Astrocyte (in vitro differentiated cells and primary cell): ENCODE measurements at regions not wholly inside any gene's neighbourhood (a gene's known extent, or its start where the extent isn't known, plus 50 kb on each side); places are given as distances from the start of the nearest gene placed in this dataset.

Experiments used
- DNase-seq: peaks from one replicate; pipeline ENCODE4 v3.0.0-alpha.2; 2010; ENCODE audit warnings: low read depth
- FAIRE-seq: peaks from 2 replicates; lab custom pipeline; 2011; peaks lifted over from hg19 to GRCh38; lab: Jason Lieb, UNC
- H2AFZ ChIP-seq: 2 replicates; pipeline ENCODE4 v1.6.0; 2012; ENCODE audit warnings: low read depth, low read length, inconsistent platforms
- H3K27ac ChIP-seq: 2 replicates; pipeline ENCODE4 v1.5.1; 2011; ENCODE audit warnings: low read depth, low read length, inconsistent platforms
- H3K27me3 ChIP-seq: 2 replicates; pipeline ENCODE4 v1.6.0; 2011; ENCODE audit warnings: low read length, inconsistent platforms; ENCODE audit not compliant: insufficient read depth
- H3K36me3 ChIP-seq: 2 replicates; pipeline ENCODE4 v1.5.1; 2011; ENCODE audit warnings: low read length, inconsistent platforms; ENCODE audit not compliant: insufficient read depth
- H3K4me1 ChIP-seq: 2 replicates; pipeline ENCODE4 v1.5.1; 2011; ENCODE audit warnings: low read length, inconsistent platforms; ENCODE audit not compliant: insufficient read depth
- H3K4me2 ChIP-seq: 2 replicates; pipeline ENCODE4 v1.6.0; 2012; ENCODE audit warnings: low read length, inconsistent platforms
- H3K4me3 ChIP-seq: 2 replicates; pipeline ENCODE4 v1.5.1; 2011; ENCODE audit warnings: low read depth, mild to moderate bottlenecking, low read length, inconsistent platforms; ENCODE audit not compliant: insufficient read depth
- H3K79me2 ChIP-seq: 2 replicates; pipeline ENCODE4 v1.6.0; 2012; ENCODE audit warnings: mild to moderate bottlenecking, low read length, inconsistent platforms; ENCODE audit not compliant: insufficient read depth
- H3K9ac ChIP-seq: 2 replicates; pipeline ENCODE4 v1.6.0; 2012; ENCODE audit warnings: mild to moderate bottlenecking, low read length, inconsistent platforms
- H3K9me3 ChIP-seq: 2 replicates; pipeline ENCODE4 v1.5.1; 2012; ENCODE audit warnings: low read depth, mild to moderate bottlenecking, low read length, inconsistent platforms; ENCODE audit not compliant: insufficient read depth
- H4K20me1 ChIP-seq: 2 replicates; pipeline ENCODE4 v1.6.0; 2012; ENCODE audit warnings: low read length, inconsistent platforms; ENCODE audit not compliant: insufficient read depth
- H3K27ac Mint-ChIP-seq: one replicate; pipeline ENCODE4 v1.8.0; 2021; ENCODE audit warnings: mild to moderate bottlenecking, mixed read lengths; ENCODE audit not compliant: unreplicated experiment
- H3K27me3 Mint-ChIP-seq: one replicate; pipeline ENCODE4 v1.8.0; 2021; ENCODE audit warnings: low read depth, mixed read lengths; ENCODE audit not compliant: unreplicated experiment
- H3K36me3 Mint-ChIP-seq: one replicate; pipeline ENCODE4 v1.8.0; 2021; ENCODE audit warnings: low read depth, mixed read lengths; ENCODE audit not compliant: unreplicated experiment
- H3K4me1 Mint-ChIP-seq: one replicate; pipeline ENCODE4 v1.8.0; 2021; ENCODE audit warnings: low read depth, mixed read lengths; ENCODE audit not compliant: unreplicated experiment
- H3K4me3 Mint-ChIP-seq: one replicate; pipeline ENCODE4 v1.8.0; 2021; ENCODE audit warnings: mild to moderate bottlenecking, moderate library complexity, mixed read lengths; ENCODE audit not compliant: unreplicated experiment
- H3K9me3 Mint-ChIP-seq: one replicate; pipeline ENCODE4 v1.8.0; 2021; ENCODE audit warnings: mild to moderate bottlenecking, mixed read lengths; ENCODE audit not compliant: unreplicated experiment
- CTCF ChIP-seq: IDR thresholded peaks from 2 replicates; pipeline ENCODE4 v1.5.1; 2011; ENCODE audit warnings: low read depth, mild to moderate bottlenecking, inconsistent platforms, low read length, moderate library complexity; ENCODE audit not compliant: insufficient read depth
- EZH2 ChIP-seq: IDR thresholded peaks from 2 replicates; pipeline ENCODE4 v1.6.1; 2012; ENCODE audit warnings: mild to moderate bottlenecking, low read length, inconsistent platforms; ENCODE audit not compliant: insufficient read depth

DNA sequence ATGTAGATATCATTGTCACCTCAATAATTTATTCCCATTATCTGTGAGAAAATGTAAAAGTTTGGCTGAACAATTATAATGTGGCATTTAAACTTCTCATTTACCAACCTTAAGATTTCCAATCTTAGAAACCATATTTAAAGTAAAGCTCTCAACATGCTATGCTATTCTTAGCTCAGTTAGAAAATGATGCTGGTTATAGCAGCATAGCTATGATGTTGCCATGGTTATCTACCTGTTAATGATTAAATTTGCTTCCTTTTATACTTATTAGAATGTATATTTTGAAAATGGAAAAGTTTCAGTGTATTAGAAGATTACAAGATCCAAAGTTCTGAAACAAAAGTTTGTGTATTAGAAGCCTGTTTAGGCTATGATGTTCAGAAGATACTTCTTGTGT, 110.1 kb downstream of the GPR63 start:
- DNase-seq (no peak), FAIRE-seq (no peak)
- Mint-ChIP-seq H3K27ac (no peak overlapping the region), H3K9me3 (no peaks in the 10 kb centered on the region), H3K36me3 (no peaks in the 10 kb centered on the region), H3K27me3 (no peaks in the 10 kb centered on the region), H3K4me3 (no peak overlapping the region), H3K4me1 (no peaks in the 10 kb centered on the region)
- H3K9ac ChIP-seq: no peak overlapping the region
- no peak overlapping the region for H3K27ac ChIP-seq
- TF ChIP-seq EZH2 (no peak), CTCF (no peak)
- H3K4me2 ChIP-seq: no peak overlapping the region
- no peaks in the 10 kb centered on the region for H3K36me3 ChIP-seq
- H4K20me1 ChIP-seq: no peaks in the 10 kb centered on the region
- H3K4me3 ChIP-seq: no peak overlapping the region
- no peaks in the 10 kb centered on the region for H3K27me3 ChIP-seq
- no peaks in the 10 kb centered on the region for H3K4me1 ChIP-seq
- H2AFZ ChIP-seq: no peak overlapping the region
- no peaks in the 10 kb centered on the region for H3K9me3 ChIP-seq
- no peaks in the 10 kb centered on the region for H3K79me2 ChIP-seq

GRCh38 chr6:96725296-96725695, 112.0 kb downstream of the GPR63 start:
- DNase-seq (no peak), FAIRE-seq (no peak)
- Histone ChIP-seq H3K36me3 (no peaks in the 10 kb centered on the region), H4K20me1 (no peaks in the 10 kb centered on the region), H3K9ac (no peak overlapping the region), H3K27ac (no peak overlapping the region), H3K79me2 (no peaks in the 10 kb centered on the region), H2AFZ (no peak overlapping the region), H3K4me1 (no peaks in the 10 kb centered on the region), H3K4me2 (no peak overlapping the region), H3K4me3 (no peak overlapping the region), H3K27me3 (no peaks in the 10 kb centered on the region), H3K9me3 (no peaks in the 10 kb centered on the region)
- TF ChIP-seq EZH2 (no peak), CTCF (no peak)
- Mint-ChIP-seq H3K9me3 (no peaks in the 10 kb centered on the region), H3K27ac (no peak overlapping the region), H3K36me3 (no peaks in the 10 kb centered on the region), H3K27me3 (no peaks in the 10 kb centered on the region), H3K4me3 (no peak overlapping the region), H3K4me1 (no peaks in the 10 kb centered on the region)

- no peaks in the 10 kb centered on the region for H3K36me3 ChIP-seq
- H3K9me3 ChIP-seq: no peaks in the 10 kb centered on the region
- Mint-ChIP-seq H3K9me3 (no peaks in the 10 kb centered on the region), H3K36me3 (no peaks in the 10 kb centered on the region), H3K4me1 (no peaks in the 10 kb centered on the region), H3K4me3 (no peak overlapping the region), H3K27ac (no peak overlapping the region), H3K27me3 (no peaks in the 10 kb centered on the region)
- H3K27me3 ChIP-seq: no peaks in the 10 kb centered on the region
- no peak overlapping the region for H2AFZ ChIP-seq
- H3K27ac ChIP-seq: no peak overlapping the region
- H3K79me2 ChIP-seq: no peaks in the 10 kb centered on the region
- no peak for DNase-seq
- no peak overlapping the region for H3K4me3 ChIP-seq
- no peaks in the 10 kb centered on the region for H3K4me1 ChIP-seq
- H3K4me2 ChIP-seq: no peak overlapping the region
- H4K20me1 ChIP-seq: no peaks in the 10 kb centered on the region
- no peak overlapping the region for H3K9ac ChIP-seq
- FAIRE-seq: no peak
- TF ChIP-seq CTCF (no peak), EZH2 (no peak)
Observed at GRCh38 chr6:96724641-96725040, 112.6 kb downstream of the GPR63 start.
